Tibial artery (tissue), 4 donors: ENCODE measurements at regions not wholly inside any gene's neighbourhood (a gene's known extent, or its start where the extent isn't known, plus 50 kb on each side); places are given as distances from the start of the nearest gene placed in this dataset.

Source experiments
- DNase-seq, 2 donors: peaks; one replicate each; pipeline ENCODE4 v3.0.0-alpha.2; 2019
- H3K27ac ChIP-seq, 2 donors: fragments of 200-600 bp; sonication (generic) in 1 of 2; 1 replicate in 1 of 2; 2 replicates in 1 of 2; pipeline ENCODE4 v1.5.1; 2018 to 2019; ENCODE audit warnings: mild to moderate bottlenecking in 1 of 2
- H3K27me3 ChIP-seq, 2 donors: fragments of 200-600 bp; sonication (generic) in 1 of 2; one replicate each; pipeline versions ENCODE4 v1.5.1 to v1.6.0; 2016 to 2019
- H3K36me3 ChIP-seq, 3 donors: fragments of 200-600 bp; sonication (generic) in 2 of 3; one replicate each; pipeline ENCODE4 v1.5.1; 2016 to 2019; ENCODE audit warnings: mild to moderate bottlenecking in 2 of 3
- H3K4me1 ChIP-seq, 4 donors: fragments of 200-600 bp; sonication (generic) in 2 of 4; 1 replicate in 3 of 4; 2 replicates in 1 of 4; pipeline ENCODE4 v1.5.1; 2016 to 2019
- H3K4me3 ChIP-seq, 2 donors: fragments of 200-600 bp; sonication (generic) in 1 of 2; 1 replicate in 1 of 2; 2 replicates in 1 of 2; pipeline ENCODE4 v1.5.1; 2018 to 2019; ENCODE audit warnings: mild to moderate bottlenecking in 2 of 2
- H3K9me3 ChIP-seq, 3 donors: fragments of 200-600 bp; sonication (generic) in 1 of 3; one replicate each; pipeline ENCODE4 v1.5.1; 2016 to 2019
- intact Hi-C: fragments of 100-400 bp; cut with DNase I; formaldehyde crosslinking; loops from one replicate; pipeline ENCODE4 v1.15.0; 2023; ENCODE audit warnings: low total_unique reads
- TF ChIP-seq, protein P1 (sequence below), 2 experiments: fragments of 200-600 bp in 1 of 2; fragments of 450-650 bp in 1 of 2; IDR thresholded peaks; one replicate each; pipeline ENCODE4 v1.5.1; 2017 to 2019; ENCODE audit warnings: antibody characterized with exemption in 2 of 2, mild to moderate bottlenecking in 1 of 2, moderate library complexity in 1 of 2

DNA sequence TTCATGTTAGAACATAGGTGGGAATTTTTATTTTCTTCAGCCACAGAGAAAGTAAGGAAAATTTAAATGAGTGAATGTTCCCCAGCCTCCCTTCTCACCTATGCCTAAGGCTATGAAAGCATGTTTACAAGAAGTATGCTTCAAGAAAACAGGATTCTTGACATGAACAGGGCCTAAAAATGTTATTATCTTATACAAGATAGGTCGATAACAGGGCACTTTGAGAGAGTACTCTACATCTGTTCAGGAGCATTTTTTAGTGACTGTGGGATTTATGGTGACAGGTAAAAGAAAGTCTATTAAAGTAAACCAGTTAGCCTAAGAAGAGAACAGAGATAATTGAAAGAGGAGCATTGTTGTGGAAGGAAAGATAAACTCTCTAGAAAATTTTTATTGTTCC lies 222.9 kb upstream of the DAAM1 start:
- intact Hi-C loops, result no loop called here
- H3K4me1 ChIP-seq, result no peaks in the 10 kb centered on the region
- H3K27me3 ChIP-seq, result no peaks in the 10 kb centered on the region
- DNase-seq, result no peak
- TF ChIP-seq, protein P1, sequence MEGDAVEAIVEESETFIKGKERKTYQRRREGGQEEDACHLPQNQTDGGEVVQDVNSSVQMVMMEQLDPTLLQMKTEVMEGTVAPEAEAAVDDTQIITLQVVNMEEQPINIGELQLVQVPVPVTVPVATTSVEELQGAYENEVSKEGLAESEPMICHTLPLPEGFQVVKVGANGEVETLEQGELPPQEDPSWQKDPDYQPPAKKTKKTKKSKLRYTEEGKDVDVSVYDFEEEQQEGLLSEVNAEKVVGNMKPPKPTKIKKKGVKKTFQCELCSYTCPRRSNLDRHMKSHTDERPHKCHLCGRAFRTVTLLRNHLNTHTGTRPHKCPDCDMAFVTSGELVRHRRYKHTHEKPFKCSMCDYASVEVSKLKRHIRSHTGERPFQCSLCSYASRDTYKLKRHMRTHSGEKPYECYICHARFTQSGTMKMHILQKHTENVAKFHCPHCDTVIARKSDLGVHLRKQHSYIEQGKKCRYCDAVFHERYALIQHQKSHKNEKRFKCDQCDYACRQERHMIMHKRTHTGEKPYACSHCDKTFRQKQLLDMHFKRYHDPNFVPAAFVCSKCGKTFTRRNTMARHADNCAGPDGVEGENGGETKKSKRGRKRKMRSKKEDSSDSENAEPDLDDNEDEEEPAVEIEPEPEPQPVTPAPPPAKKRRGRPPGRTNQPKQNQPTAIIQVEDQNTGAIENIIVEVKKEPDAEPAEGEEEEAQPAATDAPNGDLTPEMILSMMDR (IDR thresholded peaks at IDR 0.05), result no peak
- no peaks in the 10 kb centered on the region for H3K36me3 ChIP-seq
- H3K4me3 ChIP-seq, result no peak overlapping the region
- H3K27ac ChIP-seq, result no peak overlapping the region
- no peaks in the 10 kb centered on the region for H3K9me3 ChIP-seq

DNA sequence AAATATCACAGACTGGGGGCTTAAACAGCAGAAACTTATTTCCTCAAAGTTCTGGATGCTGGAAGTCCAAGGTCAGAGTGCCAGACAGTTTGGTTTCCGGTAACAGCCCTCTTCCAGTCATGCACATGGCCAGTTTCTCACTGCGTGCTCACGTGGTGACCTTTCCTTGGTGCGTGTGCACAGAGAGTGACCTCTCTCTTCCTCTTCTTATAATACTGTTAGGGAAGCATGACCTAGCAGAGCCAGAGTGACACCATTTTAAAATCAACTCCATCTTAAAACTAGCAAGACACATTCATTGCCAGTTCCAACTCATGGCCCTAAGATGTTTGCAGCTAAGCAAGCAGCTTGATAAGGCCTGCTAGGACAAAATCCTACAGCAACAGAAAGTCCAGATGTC lies 221.5 kb upstream of the DAAM1 start:
- TF ChIP-seq, protein P1 (IDR thresholded peaks at IDR 0.05), result no peak
- Histone ChIP-seq H3K4me1 (no peaks in the 10 kb centered on the region), H3K27me3 (no peaks in the 10 kb centered on the region), H3K27ac (no peak overlapping the region), H3K4me3 (no peak overlapping the region), H3K9me3 (no peaks in the 10 kb centered on the region), H3K36me3 (no peaks in the 10 kb centered on the region)
- intact Hi-C loops, result no loop called here
- no peak for DNase-seq

DNA sequence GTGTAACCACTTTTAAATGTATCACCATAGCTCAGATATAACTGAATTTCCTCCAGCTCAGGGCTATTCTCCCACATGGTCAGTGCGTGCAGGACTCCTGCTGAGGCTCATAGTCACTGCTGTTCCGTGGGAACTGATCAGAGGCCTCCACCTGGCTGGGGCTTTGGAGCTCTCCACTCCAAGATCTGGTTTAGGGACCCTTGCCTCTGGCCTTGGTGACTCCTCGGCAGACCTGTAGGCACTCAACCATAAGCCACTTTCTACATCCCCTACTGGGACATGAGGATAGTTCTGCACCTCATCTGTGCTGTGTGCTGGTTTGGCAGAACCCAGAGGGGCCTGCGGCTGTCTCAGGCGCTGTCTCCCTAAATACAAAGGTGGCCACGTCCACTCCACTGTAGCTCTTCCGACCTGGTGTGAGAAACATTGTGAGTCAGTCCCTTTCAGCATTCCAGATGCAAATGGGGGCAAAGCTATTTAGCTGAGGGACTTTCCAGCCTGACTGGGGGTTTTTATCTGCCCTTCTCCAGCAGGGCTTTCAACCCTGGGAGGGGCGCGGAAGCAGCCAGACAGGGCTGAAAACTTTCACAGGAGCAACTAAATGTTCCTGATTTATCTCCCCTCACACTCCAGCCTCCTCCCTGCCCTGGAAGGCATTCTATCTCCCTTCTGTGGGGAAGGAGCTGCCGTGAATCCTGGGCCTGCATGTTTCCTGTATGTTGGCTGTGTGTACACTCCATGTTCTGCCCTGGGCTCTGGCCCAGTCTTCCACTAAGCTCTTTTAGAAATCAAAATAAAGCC lies 218.3 kb upstream of the DAAM1 start:
- no peak for DNase-seq
- Histone ChIP-seq H3K4me3 (no peak overlapping the region), H3K4me1 (no peaks in the 10 kb centered on the region), H3K36me3 (no peaks in the 10 kb centered on the region), H3K27ac (no peak overlapping the region), H3K27me3 (no peaks in the 10 kb centered on the region), H3K9me3 (no peaks in the 10 kb centered on the region)
- TF ChIP-seq, protein P1 (IDR thresholded peaks at IDR 0.05), result no peak
- intact Hi-C loops, result no loop called here

DNA sequence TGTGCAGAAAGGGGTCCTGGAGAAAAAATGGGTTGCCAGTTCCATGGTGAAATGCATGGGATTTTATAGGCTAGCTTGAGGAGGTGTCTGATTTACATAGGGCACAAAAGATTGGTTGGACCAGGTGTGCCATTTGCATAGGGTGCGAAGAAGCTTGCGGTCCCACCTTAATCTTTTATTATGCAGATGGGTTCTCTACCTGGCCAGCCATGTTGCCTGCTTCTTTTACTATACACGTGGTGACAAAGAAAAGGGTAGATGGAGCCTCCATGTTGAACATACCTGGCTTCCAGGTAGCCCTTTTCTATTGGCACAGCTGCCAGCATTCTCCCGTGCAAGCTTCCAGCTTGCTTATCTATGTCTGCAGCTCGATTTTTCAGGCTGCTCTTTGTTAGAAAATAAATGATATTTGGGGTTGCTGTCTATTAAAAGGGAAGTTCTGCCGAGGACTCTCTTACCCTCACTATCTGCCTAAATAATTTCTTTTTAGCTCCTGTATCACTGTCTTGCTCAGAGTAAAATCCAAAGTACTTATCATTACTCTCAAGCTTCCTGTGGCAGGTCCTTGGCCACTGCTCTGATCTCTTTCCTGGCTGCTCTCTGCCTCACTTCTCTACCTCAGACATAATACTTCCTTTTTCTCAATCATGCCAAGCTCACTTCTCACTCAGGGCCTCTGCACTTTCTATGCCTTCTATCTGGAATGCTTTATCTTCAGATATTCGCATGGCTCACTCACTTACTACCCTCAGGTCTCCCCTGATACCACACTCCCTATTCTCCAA lies 216.0 kb upstream of the DAAM1 start:
- Histone ChIP-seq H3K27ac (no peak overlapping the region), H3K27me3 (no peaks in the 10 kb centered on the region), H3K9me3 (no peaks in the 10 kb centered on the region), H3K36me3 (no peaks in the 10 kb centered on the region), H3K4me3 (no peak overlapping the region), H3K4me1 (no peaks in the 10 kb centered on the region)
- intact Hi-C loops, result no loop called here
- TF ChIP-seq, protein P1 (IDR thresholded peaks at IDR 0.05), result no peak
- no peak for DNase-seq

DNA sequence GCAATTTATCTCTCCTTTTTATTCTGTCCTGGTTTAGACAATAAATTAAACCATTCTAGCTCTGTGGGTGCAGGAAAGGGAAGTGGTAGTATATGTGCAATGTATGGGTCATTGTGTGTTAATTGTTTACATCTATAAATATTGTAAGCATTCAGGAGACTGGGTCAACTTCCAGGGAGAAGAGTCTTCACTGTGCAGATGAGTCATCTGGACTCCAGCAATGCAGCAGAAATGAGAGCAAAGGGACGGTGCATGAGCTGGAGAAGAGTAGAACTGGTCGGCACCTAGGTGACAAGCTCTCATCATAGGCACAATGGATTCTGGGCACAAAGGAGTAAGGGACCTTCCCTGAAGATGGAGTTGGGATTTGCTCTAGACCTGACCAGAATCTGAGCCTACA lies 211.1 kb upstream of the DAAM1 start:
- Histone ChIP-seq H3K4me3 (no peak overlapping the region), H3K27ac (no peak overlapping the region), H3K36me3 (no peaks in the 10 kb centered on the region), H3K4me1 (no peaks in the 10 kb centered on the region), H3K9me3 (no peaks in the 10 kb centered on the region), H3K27me3 (no peaks in the 10 kb centered on the region)
- DNase-seq, result no peak
- intact Hi-C loops, result no loop called here
- TF ChIP-seq, protein P1 (IDR thresholded peaks at IDR 0.05), result no peak
